Activated naive CD4-positive, alpha-beta T cell treated with anti-CD3 and anti-CD28 coated beads, Interleukin-2, amount 50 U/mL, for 72 hours (primary cell): ENCODE measurements at regions not wholly inside any gene's neighbourhood (a gene's known extent, or its start where the extent isn't known, plus 50 kb on each side); places are given as distances from the start of the nearest gene placed in this dataset.

Experiments used
- ATAC-seq, 2 donors: fragments of 150-1000 bp; cut with Tn5 transposase; 2 replicates each; pipeline ENCODE4 v1.10.0; 2021; ENCODE audit warnings: mild to moderate bottlenecking in 2 of 2, moderate library complexity in 2 of 2
- DNase-seq, 2 donors: peaks; one replicate each; pipeline ENCODE4 v3.0.0; 2021 to 2022; ENCODE audit warnings: low spot score in 2 of 2
- H3K27ac Mint-ChIP-seq, 2 donors: one replicate each; pipeline ENCODE4 v1.8.0; 2022; ENCODE audit warnings: mild to moderate bottlenecking in 2 of 2, mixed read lengths in 2 of 2
- H3K36me3 Mint-ChIP-seq, 2 donors: one replicate each; pipeline ENCODE4 v1.8.0; 2022; ENCODE audit warnings: mixed read lengths in 2 of 2
- H3K9me3 Mint-ChIP-seq, 2 donors: one replicate each; pipeline ENCODE4 v1.8.0; 2022; ENCODE audit warnings: mixed read lengths in 2 of 2

GRCh38 chr5:136731241-136731900 is 366.0 kb upstream of the TRPC7 start:
- Mint-ChIP-seq H3K27ac (no peak overlapping the region), H3K36me3 (no peaks in the 10 kb centered on the region), H3K9me3 (peaks cover 6 to 7% of the 10 kb centered on the region in 2 donors)
- DNase-seq = no peak
- no peak for ATAC-seq

GRCh38 chr5:136730426-136730825 is 365.1 kb upstream of the TRPC7 start:
- DNase-seq (no peak), ATAC-seq (no peak)
- Mint-ChIP-seq H3K27ac (no peak overlapping the region), H3K36me3 (no peaks in the 10 kb centered on the region), H3K9me3 (peaks cover 6 to 7% of the 10 kb centered on the region in 2 donors)

- Mint-ChIP-seq H3K27ac (no peak overlapping the region), H3K9me3 (peaks cover 6 to 7% of the 10 kb centered on the region in 2 donors), H3K36me3 (no peaks in the 10 kb centered on the region)
- no peak for DNase-seq
- ATAC-seq = no peak
Observed at GRCh38 chr5:136729901-136730355, 364.6 kb upstream of the TRPC7 start.

- DNase-seq (no peak), ATAC-seq (no peak)
- peaks cover 9 to 12% of the 10 kb centered on the region in 2 donors for H3K9me3 Mint-ChIP-seq
- no peaks in the 10 kb centered on the region for H3K36me3 Mint-ChIP-seq
- H3K27ac Mint-ChIP-seq = no peak overlapping the region
Observed at GRCh38 chr5:136726506-136726905, 361.2 kb upstream of the TRPC7 start.

- ATAC-seq (no peak), DNase-seq (no peak)
- H3K36me3 Mint-ChIP-seq = no peaks in the 10 kb centered on the region
- peaks cover 13 to 16% of the 10 kb centered on the region in 2 donors for H3K9me3 Mint-ChIP-seq
- H3K27ac Mint-ChIP-seq = no peak overlapping the region
Observed at GRCh38 chr5:136724161-136724560, 358.8 kb upstream of the TRPC7 start.

GRCh38 chr5:136722581-136722980 is 357.2 kb upstream of the TRPC7 start:
- DNase-seq (no peak), ATAC-seq (no peak)
- Mint-ChIP-seq H3K9me3 (peaks cover 10 to 13% of the 10 kb centered on the region in 2 donors), H3K27ac (no peak overlapping the region), H3K36me3 (no peaks in the 10 kb centered on the region)

- H3K9me3 Mint-ChIP-seq = peaks cover 13 to 14% of the 10 kb centered on the region in 2 donors
Observed at GRCh38 chr5:136722086-136722485, 356.7 kb upstream of the TRPC7 start.

GRCh38 chr5:136720674-136721073 is 355.3 kb upstream of the TRPC7 start:
- no peaks in the 10 kb centered on the region for H3K36me3 Mint-ChIP-seq

More at GRCh38 chr5:136722086-136722485, 356.7 kb upstream of the TRPC7 start:
- no peak overlapping the region for H3K27ac Mint-ChIP-seq
- no peak for ATAC-seq
- no peaks in the 10 kb centered on the region for H3K36me3 Mint-ChIP-seq
- no peak for DNase-seq

GRCh38 chr5:136717917-136718316 is 352.6 kb upstream of the TRPC7 start:
- H3K9me3 Mint-ChIP-seq = peaks cover 11 to 26% of the 10 kb centered on the region in 2 donors
- H3K27ac Mint-ChIP-seq = no peak overlapping the region
- H3K36me3 Mint-ChIP-seq = no peaks in the 10 kb centered on the region
- DNase-seq (no peak), ATAC-seq (no peak)

More at GRCh38 chr5:136720674-136721073, 355.3 kb upstream of the TRPC7 start:
- ATAC-seq = no peak
- Mint-ChIP-seq H3K9me3 (peaks cover 7 to 14% of the 10 kb centered on the region in 2 donors), H3K27ac (no peak overlapping the region)
- DNase-seq = no peak

- DNase-seq (no peak), ATAC-seq (no peak)
- H3K27ac Mint-ChIP-seq = no peak overlapping the region
- H3K36me3 Mint-ChIP-seq = no peaks in the 10 kb centered on the region
- H3K9me3 Mint-ChIP-seq = peaks cover 10 to 18% of the 10 kb centered on the region in 2 donors
Observed at GRCh38 chr5:136714286-136714685, 348.9 kb upstream of the TRPC7 start.

GRCh38 chr5:136712628-136713027 is 347.3 kb upstream of the TRPC7 start:
- no peak for ATAC-seq
- DNase-seq = no peak

GRCh38 chr5:136710834-136711233 is 345.5 kb upstream of the TRPC7 start:
- H3K36me3 Mint-ChIP-seq = no peaks in the 10 kb centered on the region
- DNase-seq (no peak), ATAC-seq (no peak)
- peaks cover 12 to 16% of the 10 kb centered on the region in 2 donors for H3K9me3 Mint-ChIP-seq
- H3K27ac Mint-ChIP-seq = no peak overlapping the region

More at GRCh38 chr5:136712628-136713027, 347.3 kb upstream of the TRPC7 start:
- Mint-ChIP-seq H3K9me3 (peaks cover 12 to 16% of the 10 kb centered on the region in 2 donors), H3K27ac (no peak overlapping the region), H3K36me3 (no peaks in the 10 kb centered on the region)

- Mint-ChIP-seq H3K36me3 (no peaks in the 10 kb centered on the region), H3K27ac (no peak overlapping the region), H3K9me3 (peaks cover 0 to 7% of the 10 kb centered on the region in 2 donors)
- no peak for DNase-seq
- no peak for ATAC-seq
Observed at GRCh38 chr5:136703706-136704105, 338.4 kb upstream of the TRPC7 start.

GRCh38 chr5:136703036-136703435 is 337.7 kb upstream of the TRPC7 start:
- Mint-ChIP-seq H3K27ac (no peak overlapping the region), H3K9me3 (peaks cover 0 to 7% of the 10 kb centered on the region in 2 donors), H3K36me3 (no peaks in the 10 kb centered on the region)
- DNase-seq (no peak), ATAC-seq (no peak)

GRCh38 chr5:136701191-136701590 is 335.8 kb upstream of the TRPC7 start:
- Mint-ChIP-seq H3K36me3 (no peaks in the 10 kb centered on the region), H3K27ac (no peak overlapping the region), H3K9me3 (no peaks in the 10 kb centered on the region)
- DNase-seq (no peak), ATAC-seq (no peak)

GRCh38 chr5:136699651-136700050 is 334.3 kb upstream of the TRPC7 start:
- Mint-ChIP-seq H3K9me3 (no peaks in the 10 kb centered on the region), H3K27ac (no peak overlapping the region), H3K36me3 (no peaks in the 10 kb centered on the region)
- ATAC-seq (no peak), DNase-seq (no peak)

GRCh38 chr5:136698970-136699369 is 333.6 kb upstream of the TRPC7 start:
- DNase-seq = no peak
- no peak for ATAC-seq
- Mint-ChIP-seq H3K27ac (no peak overlapping the region), H3K36me3 (no peaks in the 10 kb centered on the region), H3K9me3 (no peaks in the 10 kb centered on the region)

GRCh38 chr5:136694258-136694657 is 328.9 kb upstream of the TRPC7 start:
- Mint-ChIP-seq H3K36me3 (peaks cover 0 to under 1% of the 10 kb centered on the region in 2 donors), H3K27ac (no peak overlapping the region), H3K9me3 (no peaks in the 10 kb centered on the region)
- no peak for ATAC-seq
- no peak for DNase-seq
